Mesendoderm (in vitro differentiated cells): ENCODE measurements at regions not wholly inside any gene's neighbourhood (a gene's known extent, or its start where the extent isn't known, plus 50 kb on each side); places are given as distances from the start of the nearest gene placed in this dataset.

Experiments
- DNase-seq: peaks from one replicate; pipeline ENCODE4 v3.0.0; 2013
- H2AK5ac ChIP-seq: 2 replicates; pipeline ENCODE4 v1.6.1; 2013; ENCODE audit warnings: low read length, inconsistent platforms
- H2BK120ac ChIP-seq: 2 replicates; pipeline ENCODE4 v1.6.1; 2013; ENCODE audit warnings: low read depth, mild to moderate bottlenecking, low read length, moderate library complexity, mixed read lengths
- H2BK15ac ChIP-seq: replicated peaks from 2 replicates; pipeline ENCODE4 v1.6.1; 2013; ENCODE audit warnings: low read depth, mild to moderate bottlenecking, moderate library complexity
- H2BK5ac ChIP-seq: 2 replicates; pipeline ENCODE4 v1.6.1; 2013; ENCODE audit warnings: low read length, inconsistent platforms
- H3K18ac ChIP-seq: 2 replicates; pipeline ENCODE4 v1.6.1; 2013; ENCODE audit warnings: mild to moderate bottlenecking, low read length, mixed read lengths
- H3K23ac ChIP-seq: one replicate; pipeline ENCODE4 v1.6.1; 2013; ENCODE audit warnings: low read length
- H3K27ac ChIP-seq: 2 replicates; pipeline ENCODE4 v1.5.1; 2013; ENCODE audit warnings: low read depth, mild to moderate bottlenecking, inconsistent platforms, low read length, moderate library complexity
- H3K27me3 ChIP-seq: 2 replicates; pipeline ENCODE4 v1.6.1; 2013; ENCODE audit warnings: low read length, control low read depth, mild to moderate bottlenecking, inconsistent platforms; ENCODE audit not compliant: insufficient read depth, poor library complexity
- H3K36me3 ChIP-seq: 2 replicates; pipeline ENCODE4 v1.6.1; 2013; ENCODE audit warnings: low read length, inconsistent platforms; ENCODE audit not compliant: control insufficient read depth, insufficient read depth
- H3K4ac ChIP-seq: one replicate; pipeline ENCODE4 v1.6.1; 2013; ENCODE audit warnings: low read depth, mild to moderate bottlenecking, low read length, moderate library complexity
- H3K4me1 ChIP-seq: 2 replicates; pipeline ENCODE4 v1.6.1; 2013; ENCODE audit warnings: low read depth, low read length, inconsistent platforms; ENCODE audit not compliant: control insufficient read depth
- H3K4me2 ChIP-seq: 2 replicates; pipeline ENCODE4 v1.6.1; 2013; ENCODE audit warnings: low read length
- H3K4me3 ChIP-seq: 2 replicates; pipeline ENCODE4 v1.5.1; 2013; ENCODE audit warnings: mild to moderate bottlenecking, low read length
- H3K56ac ChIP-seq: one replicate; pipeline ENCODE4 v1.6.1; 2013; ENCODE audit warnings: low read length
- H3K79me1 ChIP-seq: 2 replicates; pipeline ENCODE4 v1.6.1; 2013; ENCODE audit warnings: low read length, inconsistent platforms
- H3K79me2 ChIP-seq: 2 replicates; pipeline ENCODE4 v1.6.1; 2013; ENCODE audit warnings: mild to moderate bottlenecking, low read length; ENCODE audit not compliant: control insufficient read depth, insufficient read depth
- H3K9ac ChIP-seq: 2 replicates; pipeline ENCODE4 v1.6.1; 2013; ENCODE audit warnings: low read length, inconsistent platforms
- H4K5ac ChIP-seq: one replicate; pipeline ENCODE4 v1.6.1; 2013; ENCODE audit warnings: low read length
- H4K8ac ChIP-seq: one replicate; pipeline ENCODE4 v1.6.1; 2013; ENCODE audit warnings: low read depth, mild to moderate bottlenecking, control low read depth, low read length, moderate library complexity
- WGBS: extraction: QIAGEN DNeasy Blood & Tissue Kit; methylation state at CpG from one replicate; pipeline ENCODE4 v1.1.7; 2013; ENCODE audit warnings: low lambda C conversion rate, missing lambda C conversion rate; ENCODE audit not compliant: insufficient coverage; ENCODE audit errors: extremely low coverage; 5-methylcytosine and 5-hydroxymethylcytosine counted together

GRCh38 chr2:53568469-53568868, 199.1 kb upstream of the CHAC2 start:
- Histone ChIP-seq H3K36me3 (no peaks in the 10 kb centered on the region), H2BK120ac (no peak overlapping the region), H3K79me2 (no peaks in the 10 kb centered on the region), H3K4me2 (no peak overlapping the region), H3K4me3 (no peak overlapping the region), H3K56ac (no peak overlapping the region), H4K5ac (no peak overlapping the region), H3K9ac (no peak overlapping the region), H3K27me3 (no peaks in the 10 kb centered on the region), H3K27ac (no peak overlapping the region), H3K79me1 (no peaks in the 10 kb centered on the region), H3K4ac (no peak overlapping the region), H3K4me1 (peaks cover 5% of the 10 kb centered on the region), H2AK5ac (no peak overlapping the region), H4K8ac (no peak overlapping the region), H2BK15ac (no peak overlapping the region), H2BK5ac (no peak overlapping the region), H3K23ac (no peak overlapping the region), H3K18ac (no peak overlapping the region)
- no peak for DNase-seq
- no CpG with 5 or more reads among the region's 4 CpGs for whole genome bisulfite sequencing

- Histone ChIP-seq H3K56ac (no peak overlapping the region), H3K4me3 (no peak overlapping the region), H3K27ac (no peak overlapping the region), H3K4me2 (no peak overlapping the region), H3K18ac (no peak overlapping the region), H2BK5ac (no peak overlapping the region), H3K9ac (no peak overlapping the region), H3K27me3 (no peaks in the 10 kb centered on the region), H3K4ac (no peak overlapping the region), H3K36me3 (no peaks in the 10 kb centered on the region), H2AK5ac (no peak overlapping the region), H3K79me1 (no peaks in the 10 kb centered on the region), H4K5ac (no peak overlapping the region), H2BK120ac (no peak overlapping the region), H2BK15ac (no peak overlapping the region), H4K8ac (no peak overlapping the region), H3K23ac (peak overlapping the region; percentile 57), H3K4me1 (peaks cover 5% of the 10 kb centered on the region), H3K79me2 (no peaks in the 10 kb centered on the region)
- peak; percentile 61 for DNase-seq
Observed at GRCh38 chr2:53567073-53567472, 200.5 kb upstream of the CHAC2 start.

- H4K5ac ChIP-seq, result no peak overlapping the region
- H3K56ac ChIP-seq, result no peak overlapping the region
- no peaks in the 10 kb centered on the region for H3K79me2 ChIP-seq
- H3K36me3 ChIP-seq, result no peaks in the 10 kb centered on the region
- H2BK5ac ChIP-seq, result no peak overlapping the region
- H3K4me3 ChIP-seq, result no peak overlapping the region
- no peaks in the 10 kb centered on the region for H3K27me3 ChIP-seq
- no peak overlapping the region for H3K27ac ChIP-seq
- H3K4me1 ChIP-seq, result peaks cover 5% of the 10 kb centered on the region
- DNase-seq, result no peak
- H3K23ac ChIP-seq, result no peak overlapping the region
- no peaks in the 10 kb centered on the region for H3K79me1 ChIP-seq
- H3K4ac ChIP-seq, result no peak overlapping the region
- H2BK120ac ChIP-seq, result no peak overlapping the region
- no peak overlapping the region for H2BK15ac ChIP-seq
- H3K9ac ChIP-seq, result no peak overlapping the region
- no peak overlapping the region for H3K4me2 ChIP-seq
- no peak overlapping the region for H2AK5ac ChIP-seq
- H3K18ac ChIP-seq, result no peak overlapping the region
- WGBS, result no CpG with 5 or more reads among the region's 4 CpGs
- H4K8ac ChIP-seq, result no peak overlapping the region
Observed at GRCh38 chr2:53562407-53562806, 205.2 kb upstream of the CHAC2 start.

- no peak overlapping the region for H3K9ac ChIP-seq
- H3K4me2 ChIP-seq, result no peak overlapping the region
- H3K4ac ChIP-seq, result no peak overlapping the region
- H3K79me1 ChIP-seq, result no peaks in the 10 kb centered on the region
- no peak overlapping the region for H4K5ac ChIP-seq
- no peak overlapping the region for H3K56ac ChIP-seq
- no peaks in the 10 kb centered on the region for H3K36me3 ChIP-seq
- no peak overlapping the region for H3K23ac ChIP-seq
- H4K8ac ChIP-seq, result no peak overlapping the region
- H3K79me2 ChIP-seq, result no peaks in the 10 kb centered on the region
- H2BK15ac ChIP-seq, result no peak overlapping the region
- no peaks in the 10 kb centered on the region for H3K27me3 ChIP-seq
- no CpG with 5 or more reads among the region's 4 CpGs for WGBS
- H3K27ac ChIP-seq, result no peak overlapping the region
- H3K4me3 ChIP-seq, result no peak overlapping the region
- H2BK120ac ChIP-seq, result no peak overlapping the region
- no peak overlapping the region for H2AK5ac ChIP-seq
- no peak overlapping the region for H3K18ac ChIP-seq
- no peak overlapping the region for H2BK5ac ChIP-seq
- no peak for DNase-seq
- H3K4me1 ChIP-seq, result no peaks in the 10 kb centered on the region
Observed at GRCh38 chr2:53561155-53561554, 206.4 kb upstream of the CHAC2 start.

GRCh38 chr2:53559302-53559966, 208.2 kb upstream of the CHAC2 start:
- no peak overlapping the region for H4K5ac ChIP-seq
- H3K79me1 ChIP-seq, result no peaks in the 10 kb centered on the region
- no peaks in the 10 kb centered on the region for H3K36me3 ChIP-seq
- H3K23ac ChIP-seq, result no peak overlapping the region
- no peak overlapping the region for H4K8ac ChIP-seq
- H3K4me3 ChIP-seq, result no peak overlapping the region
- no peaks in the 10 kb centered on the region for H3K79me2 ChIP-seq
- no peak overlapping the region for H3K4ac ChIP-seq
- H2BK15ac ChIP-seq, result no peak overlapping the region
- H3K9ac ChIP-seq, result no peak overlapping the region
- no peak for DNase-seq
- H3K4me2 ChIP-seq, result no peak overlapping the region
- no peak overlapping the region for H3K18ac ChIP-seq
- H3K27ac ChIP-seq, result no peak overlapping the region
- no peak overlapping the region for H2BK120ac ChIP-seq
- no peak overlapping the region for H2BK5ac ChIP-seq
- H2AK5ac ChIP-seq, result no peak overlapping the region
- H3K56ac ChIP-seq, result no peak overlapping the region
- H3K4me1 ChIP-seq, result no peaks in the 10 kb centered on the region
- no CpG with 5 or more reads among the region's 2 CpGs for WGBS
- no peaks in the 10 kb centered on the region for H3K27me3 ChIP-seq

- H3K4me2 ChIP-seq, result no peak overlapping the region
- H3K79me1 ChIP-seq, result no peaks in the 10 kb centered on the region
- no peak overlapping the region for H3K4me3 ChIP-seq
- no peak for DNase-seq
- H3K27me3 ChIP-seq, result no peaks in the 10 kb centered on the region
- no peak overlapping the region for H3K23ac ChIP-seq
- H3K9ac ChIP-seq, result no peak overlapping the region
- no peaks in the 10 kb centered on the region for H3K79me2 ChIP-seq
- no peak overlapping the region for H3K18ac ChIP-seq
- no peaks in the 10 kb centered on the region for H3K36me3 ChIP-seq
- H2BK5ac ChIP-seq, result no peak overlapping the region
- H2AK5ac ChIP-seq, result no peak overlapping the region
- no peak overlapping the region for H3K56ac ChIP-seq
- H4K8ac ChIP-seq, result no peak overlapping the region
- H3K4me1 ChIP-seq, result no peaks in the 10 kb centered on the region
- no peak overlapping the region for H3K4ac ChIP-seq
- H4K5ac ChIP-seq, result no peak overlapping the region
- H2BK15ac ChIP-seq, result no peak overlapping the region
- no peak overlapping the region for H2BK120ac ChIP-seq
- no peak overlapping the region for H3K27ac ChIP-seq
- WGBS, result no CpG with 5 or more reads among the region's 2 CpGs
Observed at GRCh38 chr2:53558867-53559266, 208.7 kb upstream of the CHAC2 start.
